Pancreas (tissue), 10 donors: ENCODE measurements at regions not wholly inside any gene's neighbourhood (a gene's known extent, or its start where the extent isn't known, plus 50 kb on each side); places are given as distances from the start of the nearest gene placed in this dataset.

Experiments used
- ATAC-seq, 4 donors: fragments of 200-7000 bp; cut with Tn5 transposase; one replicate each; pipeline versions ENCODE4 v1.8.0 to v1.9.1; 2020; ENCODE audit warnings: mild to moderate bottlenecking in 4 of 4, moderate library complexity in 4 of 4
- DNase-seq, 6 donors: peaks; one replicate each; pipeline ENCODE4 v3.0.0-alpha.2; 2020
- FAIRE-seq: peaks from 2 replicates; lab custom pipeline; 2012; peaks lifted over from hg19 to GRCh38; lab: Jason Lieb, UNC
- H3K27ac ChIP-seq, 4 donors: fragments of 200-600 bp; sonication (generic); 1 replicate in 3 of 4; 2 replicates in 1 of 4; pipeline versions ENCODE4 v1.5.0 to v1.8.0; 2020
- H3K27me3 ChIP-seq, 4 donors: fragments of 200-600 bp; one replicate each; pipeline ENCODE4 v1.8.0; 2021
- H3K36me3 ChIP-seq, 3 donors: fragments of 200-600 bp; sonication (generic) in 1 of 3; one replicate each; pipeline versions ENCODE4 v1.5.0 to v1.8.0; 2020 to 2021
- H3K4me1 ChIP-seq, 3 donors: fragments of 200-600 bp; one replicate each; pipeline ENCODE4 v1.8.0; 2021
- H3K4me3 ChIP-seq, 4 donors: fragments of 200-600 bp; sonication (generic) in 2 of 4; one replicate each; pipeline versions ENCODE4 v1.5.0 to v1.8.0; 2020 to 2021
- H3K9me3 ChIP-seq, 4 donors: fragments of 200-600 bp; one replicate each; pipeline ENCODE4 v1.8.0; 2021
- WGBS, 2 donors: extraction: QIAGEN DNeasy Blood & Tissue Kit; methylation state at CpG; one replicate each; pipeline ENCODE4 v1.1.7; 2013; 5-methylcytosine and 5-hydroxymethylcytosine counted together
- intact Hi-C, 3 donors: fragments of 100-400 bp; cut with DNase I; formaldehyde crosslinking; loops; one replicate each; pipeline versions ENCODE4 v1.11.1 to v1.14.2; 2022
- TF ChIP-seq, protein P1 (sequence below), 4 donors: fragments of 200-600 bp; sonication (generic) in 3 of 4; IDR thresholded peaks; one replicate each; pipeline versions ENCODE4 v1.5.0 to v1.8.0; 2021; ENCODE audit warnings: antibody characterized with exemption in 4 of 4
- donor health status: healthy with polysubstance abuse.
- donor health status: DM: no; HTN: no; CAD: no; lungs with moderate emphysema.
- donor health status: DM: no; HTN: no; CAD: no.
- donor health status: control.
- donor health status: control.
- donor health status: Bipolar disorder and iron deficiency.
- donor health status: DM: yes; HTN: yes; CAD: no.
- donor health status: DM: no; HTN: no; CAD: no.
- donor health status: DM: no; HTN: no; CAD: no.
- donor health status: DM: yes; HTN: yes; CAD: no.

DNA sequence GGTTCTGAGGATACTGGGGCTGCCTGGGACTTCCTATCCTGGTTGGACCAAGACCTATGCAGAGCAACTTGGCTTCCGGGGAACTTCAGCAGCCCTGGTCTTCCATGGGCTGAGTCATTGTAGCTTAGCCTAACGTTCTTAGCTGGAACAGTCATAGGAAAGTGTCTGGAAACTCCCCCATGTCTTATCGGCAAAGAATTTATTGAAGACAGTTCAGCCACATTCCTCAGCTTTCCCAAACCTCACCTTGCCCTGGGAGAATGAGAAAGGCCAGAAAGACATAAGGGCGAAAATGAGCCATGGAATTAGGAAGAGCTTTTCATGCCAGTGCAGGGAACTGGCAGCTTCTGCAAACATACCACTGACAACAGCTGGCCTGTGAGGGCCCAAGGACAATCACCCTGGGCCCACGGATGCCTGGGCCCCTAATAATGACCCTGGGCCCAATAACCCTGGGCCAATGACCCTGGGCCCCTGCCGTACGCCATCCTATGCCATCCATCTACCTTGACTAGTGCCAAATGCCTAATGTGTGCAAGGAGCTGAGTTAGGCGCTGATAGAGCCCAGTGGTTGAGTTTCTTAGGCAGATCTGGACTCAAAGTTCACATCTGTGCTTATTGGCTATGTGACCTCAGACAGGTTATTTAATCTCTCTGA, 114.4 kb upstream of the GADD45A start:
- intact Hi-C loops, result loop anchor here in 1 of 3 donors (10.0 kb wide), 1 partner anchor 114 kb away; the partner anchor contains the start of gene GADD45A
- Histone ChIP-seq H3K36me3 (no peaks in the 10 kb centered on the region), H3K4me3 (no peak overlapping the region), H3K27me3 (no peaks in the 10 kb centered on the region), H3K4me1 (peaks cover 35 to 38% (median 38%) of the 10 kb centered on the region in 3 donors), H3K9me3 (no peaks in the 10 kb centered on the region), H3K27ac (peak overlapping the region in 2 of 4 donors; percentile 58 to 66)
- DNase-seq (peak in 2 of 6 donors; percentile 31 to 40), ATAC-seq (peak in 3 of 4 donors; percentile 6 to 58 (median 36)), FAIRE-seq (no peak)
- TF ChIP-seq, protein P1, sequence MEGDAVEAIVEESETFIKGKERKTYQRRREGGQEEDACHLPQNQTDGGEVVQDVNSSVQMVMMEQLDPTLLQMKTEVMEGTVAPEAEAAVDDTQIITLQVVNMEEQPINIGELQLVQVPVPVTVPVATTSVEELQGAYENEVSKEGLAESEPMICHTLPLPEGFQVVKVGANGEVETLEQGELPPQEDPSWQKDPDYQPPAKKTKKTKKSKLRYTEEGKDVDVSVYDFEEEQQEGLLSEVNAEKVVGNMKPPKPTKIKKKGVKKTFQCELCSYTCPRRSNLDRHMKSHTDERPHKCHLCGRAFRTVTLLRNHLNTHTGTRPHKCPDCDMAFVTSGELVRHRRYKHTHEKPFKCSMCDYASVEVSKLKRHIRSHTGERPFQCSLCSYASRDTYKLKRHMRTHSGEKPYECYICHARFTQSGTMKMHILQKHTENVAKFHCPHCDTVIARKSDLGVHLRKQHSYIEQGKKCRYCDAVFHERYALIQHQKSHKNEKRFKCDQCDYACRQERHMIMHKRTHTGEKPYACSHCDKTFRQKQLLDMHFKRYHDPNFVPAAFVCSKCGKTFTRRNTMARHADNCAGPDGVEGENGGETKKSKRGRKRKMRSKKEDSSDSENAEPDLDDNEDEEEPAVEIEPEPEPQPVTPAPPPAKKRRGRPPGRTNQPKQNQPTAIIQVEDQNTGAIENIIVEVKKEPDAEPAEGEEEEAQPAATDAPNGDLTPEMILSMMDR (IDR thresholded peaks at IDR 0.05), result no peak
- 40 to 44% methylated on average over 8 of the region's 8 CpGs for WGBS, 2 donors

DNA sequence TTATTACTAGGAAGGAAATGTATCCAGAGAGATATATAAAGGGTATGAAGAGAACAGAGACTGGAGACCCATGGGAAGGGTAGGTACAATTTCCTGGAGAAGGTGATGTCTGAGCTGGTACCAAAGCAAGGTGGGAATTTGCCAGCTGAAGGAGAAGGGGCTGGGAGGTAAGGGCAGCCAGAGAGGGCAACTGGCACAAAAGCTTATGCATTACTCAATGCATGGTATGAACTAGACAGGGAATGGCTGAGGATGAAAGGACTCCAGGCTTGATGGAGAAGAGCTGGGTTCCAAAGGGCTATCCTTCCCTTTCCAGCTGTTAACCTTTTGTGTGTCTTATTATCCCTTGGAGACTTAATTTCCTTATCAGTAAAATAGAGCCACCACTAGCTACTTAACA, 113.6 kb upstream of the GADD45A start:
- no peak overlapping the region for H3K4me3 ChIP-seq
- ATAC-seq, result no peak
- peaks cover 35 to 38% (median 38%) of the 10 kb centered on the region in 3 donors for H3K4me1 ChIP-seq
- TF ChIP-seq, protein P1 (IDR thresholded peaks at IDR 0.05), result no peak
- H3K9me3 ChIP-seq, result no peaks in the 10 kb centered on the region
- FAIRE-seq, result no peak
- intact Hi-C loops, result loop anchor here in 1 of 3 donors (10.0 kb wide), 1 partner anchor 113 kb away; the partner anchor contains the start of gene GADD45A
- H3K36me3 ChIP-seq, result no peaks in the 10 kb centered on the region
- peak overlapping the region in 2 of 4 donors; percentile 42 to 58 for H3K27ac ChIP-seq
- DNase-seq, result no peak
- H3K27me3 ChIP-seq, result no peaks in the 10 kb centered on the region

DNA sequence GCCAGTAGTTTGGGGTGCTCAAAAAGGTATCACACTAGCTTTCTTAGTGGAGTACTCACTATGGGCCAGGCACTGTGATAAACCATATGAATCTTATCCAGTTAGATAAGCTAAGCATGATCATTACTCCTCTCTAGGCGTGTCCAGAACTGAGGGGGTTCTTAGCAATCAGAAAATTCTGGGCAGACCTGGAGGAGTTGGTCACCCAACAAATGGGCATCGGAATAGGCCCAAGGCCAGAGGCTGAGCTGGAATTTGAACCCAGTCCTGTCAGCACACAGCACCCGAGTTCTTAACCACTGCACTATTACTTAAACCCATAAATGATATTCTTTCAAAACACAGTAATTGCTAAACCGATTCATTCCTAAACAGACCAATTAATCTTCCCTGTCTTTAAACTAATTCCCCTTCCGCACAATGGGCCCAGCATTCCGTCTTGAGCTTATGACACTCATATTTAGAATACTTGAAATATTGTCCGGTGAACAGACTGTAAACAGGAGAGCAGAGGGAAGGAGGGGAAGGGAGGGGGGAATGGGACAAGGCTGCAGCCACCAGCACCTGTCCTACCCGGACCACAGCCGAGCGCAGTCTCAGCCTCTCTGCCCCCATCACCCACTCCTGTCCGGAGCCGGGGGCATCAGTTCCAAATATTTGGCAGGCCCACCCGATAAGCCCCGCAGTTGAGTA, 113.0 kb upstream of the GADD45A start:
- H3K36me3 ChIP-seq, result no peaks in the 10 kb centered on the region
- peaks cover 35 to 38% (median 38%) of the 10 kb centered on the region in 3 donors for H3K4me1 ChIP-seq
- H3K27me3 ChIP-seq, result no peaks in the 10 kb centered on the region
- no peaks in the 10 kb centered on the region for H3K9me3 ChIP-seq
- TF ChIP-seq, protein P1 (IDR thresholded peaks at IDR 0.05), result no peak
- no peak for FAIRE-seq
- intact Hi-C loops, result loop anchor here in 1 of 3 donors (10.0 kb wide), 1 partner anchor 113 kb away; the partner anchor contains the start of gene GADD45A
- ATAC-seq, result peak; percentile 25 to 35 (median 30)
- 22 to 26% methylated on average over 14 of the region's 14 CpGs for WGBS, 2 donors
- no peak overlapping the region for H3K4me3 ChIP-seq
- peak in 1 of 6 donors; percentile 60 for DNase-seq
- peak overlapping the region; percentile 42 to 82 (median 79) for H3K27ac ChIP-seq

DNA sequence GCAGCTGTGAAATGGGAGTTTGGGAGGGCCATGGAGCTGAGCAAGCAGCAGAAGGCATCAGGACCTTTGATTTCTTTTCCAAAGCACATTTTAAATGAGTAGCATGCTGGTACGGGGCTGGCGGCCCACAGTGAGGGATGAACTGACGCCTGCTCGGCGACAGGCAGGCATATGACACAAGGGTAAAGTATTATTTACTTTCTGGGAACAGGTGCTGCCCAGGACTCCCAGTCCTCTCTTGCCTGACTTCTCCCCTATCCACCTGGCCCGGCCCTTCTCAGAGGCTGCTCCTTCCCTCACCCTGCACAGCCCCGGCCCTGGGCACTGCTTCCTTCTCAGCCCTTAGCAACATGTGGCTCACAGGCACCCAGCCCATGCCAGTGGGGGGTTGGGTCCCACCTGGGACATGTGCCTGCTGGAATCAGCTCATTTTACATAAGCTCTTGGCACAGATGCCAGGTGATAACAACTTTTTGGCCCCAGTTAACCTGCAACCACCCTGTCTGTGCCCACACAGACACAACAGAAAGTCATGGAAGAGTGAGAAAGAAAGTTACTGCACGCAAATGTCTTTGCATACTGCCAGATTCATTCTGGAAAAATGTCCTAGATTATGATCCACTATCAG, 112.3 kb upstream of the GADD45A start:
- Histone ChIP-seq H3K27me3 (no peaks in the 10 kb centered on the region), H3K27ac (peak overlapping the region; percentile 42 to 82 (median 79)), H3K36me3 (no peaks in the 10 kb centered on the region), H3K4me3 (no peak overlapping the region), H3K9me3 (no peaks in the 10 kb centered on the region), H3K4me1 (peaks cover 35 to 38% (median 38%) of the 10 kb centered on the region in 3 donors)
- 3 to 14% methylated on average over 8 of the region's 8 CpGs for WGBS, 2 donors
- peak; percentile 92 to 96 (median 94) for ATAC-seq
- intact Hi-C loops, result loop anchor here in 1 of 3 donors (10.0 kb wide), 1 partner anchor 112 kb away; the partner anchor contains the start of gene GADD45A
- no peak for FAIRE-seq
- peak; percentile 86 to 97 (median 94) for DNase-seq
- TF ChIP-seq, protein P1 (IDR thresholded peaks at IDR 0.05), result no peak
